Panc1 (cell line): ENCODE measurements at regions not wholly inside any gene's neighbourhood (a gene's known extent, or its start where the extent isn't known, plus 50 kb on each side); places are given as distances from the start of the nearest gene placed in this dataset.

ENCODE experiments used
- POLR2AphosphoS5 ChIP-seq: IDR thresholded peaks from 2 replicates; pipeline ENCODE4 v1.6.1; 2012; ENCODE audit warnings: mild to moderate bottlenecking, low read depth, low read length, moderate library complexity
- SIN3A ChIP-seq: IDR thresholded peaks from 2 replicates; pipeline ENCODE4 v1.6.1; 2012; ENCODE audit warnings: low read depth, mild to moderate bottlenecking, low read length, moderate library complexity, borderline replicate concordance; ENCODE audit not compliant: insufficient read depth
- TCF7L2 ChIP-seq: IDR thresholded peaks from 2 replicates; pipeline ENCODE4 v1.6.1; 2011; ENCODE audit warnings: mild to moderate bottlenecking, low read depth, low read length, inconsistent platforms
- TF ChIP-seq, protein P1 (sequence below): fragments of 450-650 bp; IDR thresholded peaks from 2 replicates; pipeline ENCODE4 v1.5.1; 2017; ENCODE audit warnings: mild to moderate bottlenecking
- TF ChIP-seq, protein P2 (sequence below), 2 experiments: IDR thresholded peaks; 2 replicates each; pipeline ENCODE4 v1.6.1; 2011 to 2012; ENCODE audit warnings: low read depth in 2 of 2, control low read depth in 1 of 2, low read length in 1 of 2, mild to moderate bottlenecking in 1 of 2, moderate library complexity in 1 of 2; ENCODE audit not compliant: insufficient read depth in 1 of 2

DNA sequence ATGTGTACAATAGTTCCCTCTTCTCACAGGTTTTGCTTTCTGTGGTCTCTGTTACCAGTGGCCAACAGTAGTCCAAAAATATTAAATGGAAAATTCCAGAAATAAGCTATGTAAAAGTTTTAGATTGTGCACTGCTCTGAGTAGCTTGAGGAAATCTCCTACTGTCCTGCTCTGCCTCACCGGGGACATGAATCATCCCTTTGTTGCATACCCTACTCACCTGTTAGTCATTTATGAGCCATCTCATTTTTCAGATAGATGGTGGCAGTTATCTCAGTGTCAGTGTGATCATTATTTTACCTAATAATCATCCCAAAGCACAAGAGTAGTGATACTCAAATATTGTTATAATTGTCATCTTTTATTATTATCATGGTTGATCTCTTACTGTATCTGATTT, 688.1 kb downstream of the PLA2G4A start:
- TF ChIP-seq, protein P1, sequence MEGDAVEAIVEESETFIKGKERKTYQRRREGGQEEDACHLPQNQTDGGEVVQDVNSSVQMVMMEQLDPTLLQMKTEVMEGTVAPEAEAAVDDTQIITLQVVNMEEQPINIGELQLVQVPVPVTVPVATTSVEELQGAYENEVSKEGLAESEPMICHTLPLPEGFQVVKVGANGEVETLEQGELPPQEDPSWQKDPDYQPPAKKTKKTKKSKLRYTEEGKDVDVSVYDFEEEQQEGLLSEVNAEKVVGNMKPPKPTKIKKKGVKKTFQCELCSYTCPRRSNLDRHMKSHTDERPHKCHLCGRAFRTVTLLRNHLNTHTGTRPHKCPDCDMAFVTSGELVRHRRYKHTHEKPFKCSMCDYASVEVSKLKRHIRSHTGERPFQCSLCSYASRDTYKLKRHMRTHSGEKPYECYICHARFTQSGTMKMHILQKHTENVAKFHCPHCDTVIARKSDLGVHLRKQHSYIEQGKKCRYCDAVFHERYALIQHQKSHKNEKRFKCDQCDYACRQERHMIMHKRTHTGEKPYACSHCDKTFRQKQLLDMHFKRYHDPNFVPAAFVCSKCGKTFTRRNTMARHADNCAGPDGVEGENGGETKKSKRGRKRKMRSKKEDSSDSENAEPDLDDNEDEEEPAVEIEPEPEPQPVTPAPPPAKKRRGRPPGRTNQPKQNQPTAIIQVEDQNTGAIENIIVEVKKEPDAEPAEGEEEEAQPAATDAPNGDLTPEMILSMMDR = no peak
- TF ChIP-seq, protein P2, sequence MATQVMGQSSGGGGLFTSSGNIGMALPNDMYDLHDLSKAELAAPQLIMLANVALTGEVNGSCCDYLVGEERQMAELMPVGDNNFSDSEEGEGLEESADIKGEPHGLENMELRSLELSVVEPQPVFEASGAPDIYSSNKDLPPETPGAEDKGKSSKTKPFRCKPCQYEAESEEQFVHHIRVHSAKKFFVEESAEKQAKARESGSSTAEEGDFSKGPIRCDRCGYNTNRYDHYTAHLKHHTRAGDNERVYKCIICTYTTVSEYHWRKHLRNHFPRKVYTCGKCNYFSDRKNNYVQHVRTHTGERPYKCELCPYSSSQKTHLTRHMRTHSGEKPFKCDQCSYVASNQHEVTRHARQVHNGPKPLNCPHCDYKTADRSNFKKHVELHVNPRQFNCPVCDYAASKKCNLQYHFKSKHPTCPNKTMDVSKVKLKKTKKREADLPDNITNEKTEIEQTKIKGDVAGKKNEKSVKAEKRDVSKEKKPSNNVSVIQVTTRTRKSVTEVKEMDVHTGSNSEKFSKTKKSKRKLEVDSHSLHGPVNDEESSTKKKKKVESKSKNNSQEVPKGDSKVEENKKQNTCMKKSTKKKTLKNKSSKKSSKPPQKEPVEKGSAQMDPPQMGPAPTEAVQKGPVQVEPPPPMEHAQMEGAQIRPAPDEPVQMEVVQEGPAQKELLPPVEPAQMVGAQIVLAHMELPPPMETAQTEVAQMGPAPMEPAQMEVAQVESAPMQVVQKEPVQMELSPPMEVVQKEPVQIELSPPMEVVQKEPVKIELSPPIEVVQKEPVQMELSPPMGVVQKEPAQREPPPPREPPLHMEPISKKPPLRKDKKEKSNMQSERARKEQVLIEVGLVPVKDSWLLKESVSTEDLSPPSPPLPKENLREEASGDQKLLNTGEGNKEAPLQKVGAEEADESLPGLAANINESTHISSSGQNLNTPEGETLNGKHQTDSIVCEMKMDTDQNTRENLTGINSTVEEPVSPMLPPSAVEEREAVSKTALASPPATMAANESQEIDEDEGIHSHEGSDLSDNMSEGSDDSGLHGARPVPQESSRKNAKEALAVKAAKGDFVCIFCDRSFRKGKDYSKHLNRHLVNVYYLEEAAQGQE (IDR thresholded peaks at IDR 0.05; ENCODE audit: insufficient read depth in 1 of 2, low read depth in 2 of 2, low read length in 1 of 2) = no peak
- TF ChIP-seq POLR2AphosphoS5 (no peak), SIN3A (no peak), TCF7L2 (no peak)
